IMR-90 (cell line): ENCODE measurements at regions not wholly inside any gene's neighbourhood (a gene's known extent, or its start where the extent isn't known, plus 50 kb on each side); places are given as distances from the start of the nearest gene placed in this dataset.

Experiments
- ATAC-seq: fragments of 200-7000 bp; cut with Tn5 transposase; 2 replicates; pipeline ENCODE4 v1.9.1; 2020; ENCODE audit warnings: low read depth, mild to moderate bottlenecking, moderate library complexity
- BruUV-seq: library from RNA; stranded (reverse); fragments of 400-500 nt; replicated peaks from 2 replicates; lab custom pipeline; 2021; lab: Mats Ljungman, UMichigan
- CTCF ChIA-PET: fragments of 300-600 bp; formaldehyde crosslinking; extraction: SDS; loops from one replicate; lab custom pipeline; 2021; ENCODE audit warnings: antibody characterized with exemption; lab: Yijun Ruan, JAX
- POLR2A ChIA-PET: fragments of 300-600 bp; sonication (Branson Sonifier 250); formaldehyde crosslinking; loops from one replicate; lab custom pipeline; 2022; ENCODE audit warnings: antibody characterized with exemption; ENCODE audit not compliant: unreplicated experiment; lab: Charles Lee
- DNase-seq: peaks from one replicate; pipeline ENCODE4 v3.0.0; 2013
- H2AFZ ChIP-seq: replicated peaks from 2 replicates; pipeline ENCODE3; 2013; ENCODE audit warnings: low read length, mild to moderate bottlenecking; ENCODE audit not compliant: poor library complexity
- H2AK5ac ChIP-seq: 2 replicates; pipeline ENCODE4 v1.6.1; 2013; ENCODE audit warnings: low read depth, low read length, inconsistent platforms
- H2AK9ac ChIP-seq: replicated peaks from 2 replicates; pipeline ENCODE3; 2013; ENCODE audit warnings: mild to moderate bottlenecking, low read depth, low read length, moderate library complexity; ENCODE audit not compliant: poor library complexity
- H2BK120ac ChIP-seq: 2 replicates; pipeline ENCODE4 v1.6.1; 2013; ENCODE audit warnings: low read depth, low read length, inconsistent platforms
- H2BK15ac ChIP-seq: 3 replicates; pipeline ENCODE4 v1.6.1; 2013; ENCODE audit warnings: low read depth, low read length, inconsistent platforms
- H2BK20ac ChIP-seq: 2 replicates; pipeline ENCODE4 v1.6.1; 2013; ENCODE audit warnings: low read depth, mild to moderate bottlenecking, inconsistent platforms, low read length, moderate library complexity
- H2BK5ac ChIP-seq: 2 replicates; pipeline ENCODE4 v1.6.1; 2013; ENCODE audit warnings: mild to moderate bottlenecking, low read depth, low read length, inconsistent platforms; ENCODE audit not compliant: poor library complexity, severe bottlenecking
- H3K14ac ChIP-seq: replicated peaks from 2 replicates; pipeline ENCODE4 v1.6.1; 2013; ENCODE audit warnings: low read depth, low read length, inconsistent platforms
- H3K18ac ChIP-seq: 2 replicates; pipeline ENCODE4 v1.6.1; 2013; ENCODE audit warnings: low read depth, low read length, control low read depth
- H3K23ac ChIP-seq: 2 replicates; pipeline ENCODE4 v1.6.1; 2013; ENCODE audit warnings: low read depth, low read length, inconsistent platforms
- H3K27ac ChIP-seq: 2 replicates; pipeline ENCODE4 v1.5.1; 2013; ENCODE audit warnings: mild to moderate bottlenecking, control low read depth, low read length; ENCODE audit not compliant: insufficient read depth
- H3K27me3 ChIP-seq: 2 replicates; pipeline ENCODE4 v1.6.1; 2013; ENCODE audit warnings: low read length; ENCODE audit not compliant: control insufficient read depth, insufficient read depth
- H3K36me3 ChIP-seq: 2 replicates; pipeline ENCODE4 v1.6.1; 2013; ENCODE audit warnings: low read length, mixed read lengths; ENCODE audit not compliant: control insufficient read depth, insufficient read depth
- H3K4ac ChIP-seq: 2 replicates; pipeline ENCODE4 v1.6.1; 2013; ENCODE audit warnings: low read depth, low read length, inconsistent platforms
- H3K4me1 ChIP-seq: 2 replicates; pipeline ENCODE4 v1.6.1; 2013; ENCODE audit warnings: low read length, mixed read lengths; ENCODE audit not compliant: control insufficient read depth, insufficient read depth
- H3K4me2 ChIP-seq: 2 replicates; pipeline ENCODE4 v1.6.1; 2013; ENCODE audit warnings: low read depth, mild to moderate bottlenecking, control low read depth, low read length, moderate library complexity
- H3K4me3 ChIP-seq: 2 replicates; pipeline ENCODE4 v1.5.1; 2013; ENCODE audit warnings: low read depth, mild to moderate bottlenecking, control low read depth, low read length, moderate library complexity; ENCODE audit not compliant: insufficient read depth
- H3K56ac ChIP-seq: 2 replicates; pipeline ENCODE4 v1.6.1; 2013; ENCODE audit warnings: low read length, inconsistent platforms; ENCODE audit not compliant: insufficient read depth; ENCODE audit errors: extremely low read depth
- H3K79me1 ChIP-seq, 2 experiments: 2 replicates each; pipeline ENCODE4 v1.6.1; 2013; ENCODE audit warnings: low read length in 2 of 2, inconsistent platforms in 1 of 2, low read depth in 1 of 2
- H3K9ac ChIP-seq: 2 replicates; pipeline ENCODE4 v1.6.1; 2013; ENCODE audit warnings: low read depth, low read length, control low read depth
- H3K9me1 ChIP-seq: 2 replicates; pipeline ENCODE4 v1.6.1; 2013; ENCODE audit warnings: low read length, inconsistent platforms; ENCODE audit not compliant: insufficient read depth
- H3K9me3 ChIP-seq: 2 replicates; pipeline ENCODE4 v1.6.1; 2013; ENCODE audit warnings: low read length; ENCODE audit not compliant: control insufficient read depth, insufficient read depth
- H4K20me1 ChIP-seq: 2 replicates; pipeline ENCODE4 v1.6.1; 2013; ENCODE audit warnings: low read length, inconsistent platforms; ENCODE audit not compliant: insufficient read depth
- H4K5ac ChIP-seq: 2 replicates; pipeline ENCODE4 v1.6.1; 2013; ENCODE audit warnings: mild to moderate bottlenecking, low read depth, low read length, control low read depth
- H4K8ac ChIP-seq, 2 experiments: 2 replicates each; pipeline ENCODE4 v1.6.1; 2013; ENCODE audit warnings: low read depth in 2 of 2, low read length in 2 of 2, control low read depth in 1 of 2, inconsistent platforms in 1 of 2
- H4K91ac ChIP-seq: 2 replicates; pipeline ENCODE4 v1.6.1; 2013; ENCODE audit warnings: low read depth, low read length, inconsistent platforms; ENCODE audit not compliant: insufficient read depth
- ELK1 ChIP-seq: fragments of 150-350 bp; IDR thresholded peaks from 2 replicates; pipeline ENCODE4 v1.6.1; 2016; ENCODE audit warnings: low read depth, mild to moderate bottlenecking, low read length, moderate library complexity, borderline replicate concordance
- MAFK ChIP-seq: IDR thresholded peaks from 2 replicates; pipeline ENCODE4 v1.6.1; 2012; ENCODE audit warnings: low read depth, low read length, improper control_type of control experiment
- WGBS, 2 experiments: methylation state at CpG; one replicate each; pipeline versions ENCODE4 v1.1.5 to v1.1.7; 2013; ENCODE audit warnings: missing lambda C conversion rate in 2 of 2; ENCODE audit not compliant: insufficient read length in 1 of 2; ENCODE audit errors: extremely low coverage in 2 of 2; 5-methylcytosine and 5-hydroxymethylcytosine counted together
- dilution Hi-C: fragments of 300-500 bp; cut with HindIII; formaldehyde crosslinking; loops from one replicate; pipeline ENCODE4 v1.14.3; 2018; ENCODE audit warnings: low sequenced_read_pairs; ENCODE audit not compliant: unreplicated experiment
- in situ Hi-C: fragments of 300-500 bp; cut with MboI; formaldehyde crosslinking; loops from 3 replicates; pipeline ENCODE4 v1.14.3; 2019; ENCODE audit warnings: low sequenced_read_pairs, inconsistent platforms, mixed read lengths
- intact Hi-C: fragments of 100-400 bp; cut with micrococcal nuclease; formaldehyde crosslinking; loops from 2 replicates; pipeline ENCODE4 v1.10.0; 2022

GRCh38 chr3:95565502-95565901, 1248.9 kb upstream of the EPHA6 start:
- no peak for TF ChIP-seq ELK1
- peak; percentile 56 for TF ChIP-seq MAFK
- no peak overlapping the region for H3K18ac ChIP-seq
- dilution Hi-C loops, result no loop called here
- H3K9me1 ChIP-seq, result no peaks in the 10 kb centered on the region
- ChIA-PET POLR2A (no interaction called here), CTCF (interaction anchor here (0.6 kb wide), 1 partner anchor 1333 kb away, joined by 3 read pairs; no protein-coding TSS in a partner anchor)
- H3K27me3 ChIP-seq, result no peaks in the 10 kb centered on the region
- no peaks in the 10 kb centered on the region for H3K79me1 ChIP-seq
- H3K4me3 ChIP-seq, result no peak overlapping the region
- no peak overlapping the region for H3K27ac ChIP-seq
- H4K5ac ChIP-seq, result no peak overlapping the region
- no peak overlapping the region for H2AK5ac ChIP-seq
- H3K4ac ChIP-seq, result no peak overlapping the region
- no peaks in the 10 kb centered on the region for H3K4me1 ChIP-seq
- H3K56ac ChIP-seq, result no peak overlapping the region
- no peak overlapping the region for H2BK20ac ChIP-seq
- H4K91ac ChIP-seq, result no peak overlapping the region
- H4K20me1 ChIP-seq, result no peaks in the 10 kb centered on the region
- no CpG with 5 or more reads among the region's 1 CpG for WGBS, 2 experiments
- no peak overlapping the region for H3K14ac ChIP-seq
- DNase-seq (no peak), ATAC-seq (no peak)
- H3K23ac ChIP-seq, result no peak overlapping the region
- H4K8ac ChIP-seq, result no peak overlapping the region
- no TSS peak for BruUV-seq
- H3K4me2 ChIP-seq, result no peak overlapping the region
- H2BK120ac ChIP-seq, result no peak overlapping the region
- H3K9ac ChIP-seq, result no peak overlapping the region
- intact Hi-C loops, result no loop called here
- no peak overlapping the region for H2BK5ac ChIP-seq
- H2BK15ac ChIP-seq, result no peak overlapping the region
- no peaks in the 10 kb centered on the region for H3K36me3 ChIP-seq
- H2AFZ ChIP-seq, result no peak overlapping the region
- peaks cover 5% of the 10 kb centered on the region; the same call in 1 of the 2 replicates for H3K9me3 ChIP-seq
- no peak overlapping the region for H2AK9ac ChIP-seq
- in situ Hi-C loops, result no loop called here
